Liver (tissue), 8 donors: ENCODE measurements at regions not wholly inside any gene's neighbourhood (a gene's known extent, or its start where the extent isn't known, plus 50 kb on each side); places are given as distances from the start of the nearest gene placed in this dataset.

Experiments
- DNase-seq: peaks from one replicate; pipeline ENCODE4 v3.0.0-alpha.2; 2017; ENCODE audit warnings: low spot score
- H3K27ac ChIP-seq, 2 donors: one replicate each; pipeline ENCODE4 v1.7.0; 2013; ENCODE audit warnings: inconsistent platforms in 2 of 2, low read length in 2 of 2, control low read depth in 1 of 2, low read depth in 1 of 2, mild to moderate bottlenecking in 1 of 2
- H3K27me3 ChIP-seq, 4 donors: one replicate each; pipeline versions ENCODE4 v1.6.1 to v1.7.0; 2013; ENCODE audit warnings: low read length in 3 of 4, inconsistent platforms in 1 of 4, mild to moderate bottlenecking in 1 of 4, moderate library complexity in 1 of 4; ENCODE audit not compliant: control insufficient read depth in 4 of 4, insufficient read depth in 4 of 4
- H3K36me3 ChIP-seq, 4 donors: one replicate each; pipeline versions ENCODE4 v1.6.1 to v1.7.0; 2013; ENCODE audit warnings: low read length in 3 of 4, mild to moderate bottlenecking in 3 of 4, low read depth in 1 of 4, moderate library complexity in 1 of 4; ENCODE audit not compliant: control insufficient read depth in 4 of 4, insufficient read depth in 3 of 4
- H3K4me1 ChIP-seq, 4 donors: one replicate each; pipeline versions ENCODE4 v1.6.1 to v1.7.0; 2013; ENCODE audit warnings: low read length in 3 of 4, mild to moderate bottlenecking in 3 of 4, moderate library complexity in 1 of 4; ENCODE audit not compliant: control insufficient read depth in 4 of 4, insufficient read depth in 4 of 4
- H3K4me3 ChIP-seq, 3 donors: one replicate each; pipeline versions ENCODE4 v1.6.1 to v1.7.0; 2013; ENCODE audit warnings: low read length in 3 of 3, control low read depth in 1 of 3, low read depth in 1 of 3, mild to moderate bottlenecking in 1 of 3
- H3K9ac ChIP-seq, 2 donors: one replicate each; pipeline ENCODE4 v1.7.0; 2013; ENCODE audit warnings: low read length in 2 of 2, mild to moderate bottlenecking in 2 of 2, moderate library complexity in 2 of 2, control low read depth in 1 of 2, low read depth in 1 of 2
- H3K9me3 ChIP-seq, 4 donors: one replicate each; pipeline versions ENCODE4 v1.6.1 to v1.7.0; 2013; ENCODE audit warnings: low read length in 3 of 4; ENCODE audit not compliant: control insufficient read depth in 4 of 4
- ATF3 ChIP-seq: IDR thresholded peaks from 2 replicates; pipeline ENCODE4 v1.6.1; 2016; ENCODE audit warnings: antibody characterized with exemption
- CTCF ChIP-seq: fragments of 150-350 bp; IDR thresholded peaks from 2 replicates; pipeline ENCODE4 v1.5.1; 2017; ENCODE audit warnings: improper control_type of control experiment, low read depth, low read length; ENCODE audit not compliant: missing input control
- EGR1 ChIP-seq, 2 donors: IDR thresholded peaks; 2 replicates each; pipeline ENCODE4 v1.6.1; 2016 to 2018; ENCODE audit warnings: antibody characterized with exemption in 2 of 2, low read depth in 2 of 2
- FOXA1 ChIP-seq: IDR thresholded peaks from 2 replicates; pipeline ENCODE4 v1.6.1; 2016; ENCODE audit warnings: antibody characterized with exemption
- FOXA2 ChIP-seq: IDR thresholded peaks from 2 replicates; pipeline ENCODE4 v1.6.1; 2016; ENCODE audit warnings: antibody characterized with exemption
- GABPA ChIP-seq, 2 donors: IDR thresholded peaks in 1 of 2; conservative IDR thresholded peaks in 1 of 2; 2 replicates each; pipeline ENCODE4 v1.6.1; 2016; ENCODE audit warnings: antibody characterized with exemption in 2 of 2, mild to moderate bottlenecking in 1 of 2, moderate library complexity in 1 of 2
- HNF4A ChIP-seq, 2 donors: conservative IDR thresholded peaks; 2 replicates each; pipeline ENCODE4 v1.6.1; 2016; ENCODE audit warnings: antibody characterized with exemption in 2 of 2, mild to moderate bottlenecking in 2 of 2
- HNF4G ChIP-seq: IDR thresholded peaks from 2 replicates; pipeline ENCODE4 v1.6.1; 2016; ENCODE audit warnings: antibody characterized with exemption
- JUND ChIP-seq, 2 donors: IDR thresholded peaks; 2 replicates each; pipeline ENCODE4 v1.6.1; 2016; ENCODE audit warnings: antibody characterized with exemption in 2 of 2
- MAX ChIP-seq: IDR thresholded peaks from 2 replicates; pipeline ENCODE4 v1.6.1; 2016; ENCODE audit warnings: antibody characterized with exemption
- NR2F2 ChIP-seq: IDR thresholded peaks from 2 replicates; pipeline ENCODE4 v1.6.1; 2016; ENCODE audit warnings: antibody characterized with exemption
- RAD21 ChIP-seq, 2 donors: IDR thresholded peaks; 2 replicates each; pipeline ENCODE4 v1.6.1; 2016; ENCODE audit warnings: antibody characterized with exemption in 2 of 2, mild to moderate bottlenecking in 2 of 2
- REST ChIP-seq: IDR thresholded peaks from 2 replicates; pipeline ENCODE4 v1.6.1; 2016; ENCODE audit warnings: antibody characterized with exemption, mild to moderate bottlenecking
- RXRA ChIP-seq, 2 donors: IDR thresholded peaks; 2 replicates each; pipeline ENCODE4 v1.6.1; 2017 to 2018; ENCODE audit warnings: antibody characterized with exemption in 2 of 2, mild to moderate bottlenecking in 1 of 2
- SP1 ChIP-seq: IDR thresholded peaks from 2 replicates; pipeline ENCODE4 v1.6.1; 2018; ENCODE audit warnings: antibody characterized with exemption, mild to moderate bottlenecking
- TAF1 ChIP-seq: conservative IDR thresholded peaks from 2 replicates; pipeline ENCODE4 v1.6.1; 2016; ENCODE audit warnings: antibody characterized with exemption, mild to moderate bottlenecking
- YY1 ChIP-seq: IDR thresholded peaks from 2 replicates; pipeline ENCODE4 v1.6.1; 2016; ENCODE audit warnings: antibody characterized with exemption, mild to moderate bottlenecking
- ZBTB33 ChIP-seq: IDR thresholded peaks from 2 replicates; pipeline ENCODE4 v1.6.1; 2016; ENCODE audit warnings: antibody characterized with exemption
- WGBS: extraction: QIAGEN DNeasy Blood & Tissue Kit; methylation state at CpG from one replicate; pipeline ENCODE4 v1.1.7; 2013; 5-methylcytosine and 5-hydroxymethylcytosine counted together
- donor health status: healthy.
- donor health status: healthy.
- donor health status: healthy.
- donor health status: healthy.
- donor health status: healthy.

DNA sequence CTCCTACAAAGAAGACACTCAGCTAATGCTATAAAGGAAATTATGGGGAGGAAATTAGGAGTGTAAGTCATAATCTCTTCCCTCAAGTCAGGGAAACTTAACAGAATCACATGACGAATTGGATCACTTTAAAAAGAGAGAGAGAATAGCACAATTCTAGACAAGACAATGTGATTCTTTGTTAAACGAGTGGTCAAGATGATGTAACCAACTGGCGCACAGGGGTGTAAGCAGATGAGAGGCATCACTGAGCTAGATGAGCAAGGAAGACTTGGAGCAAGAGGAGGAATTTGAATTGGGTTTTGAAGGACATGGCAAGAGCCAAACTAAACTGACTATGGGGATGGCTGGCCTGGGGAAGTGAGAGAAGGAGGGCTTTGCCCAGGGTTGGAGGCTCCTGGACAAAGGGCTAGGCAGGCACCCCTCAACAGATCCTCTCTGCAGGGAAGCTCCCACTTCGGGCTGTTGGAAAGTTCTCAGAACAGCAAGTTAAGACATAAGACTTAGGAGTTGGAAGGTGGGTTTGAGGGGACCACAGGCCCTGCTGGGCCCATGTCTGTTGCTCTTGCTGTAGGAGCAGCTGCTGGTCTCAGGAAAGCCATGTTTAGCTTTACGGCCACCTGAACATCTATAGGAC, 123.9 kb upstream of the GRIK3 start:
- Histone ChIP-seq H3K27ac (no peak overlapping the region), H3K4me3 (no peak overlapping the region), H3K9me3 (peaks cover 0 to 3% (median under 1%) of the 10 kb centered on the region in 4 donors), H3K4me1 (no peaks in the 10 kb centered on the region), H3K27me3 (peaks cover 0 to 9% (median 0%) of the 10 kb centered on the region in 4 donors), H3K9ac (no peak overlapping the region), H3K36me3 (no peaks in the 10 kb centered on the region)
- TF ChIP-seq ZBTB33 = no peak
- no peak for TF ChIP-seq FOXA2
- TF ChIP-seq EGR1 (IDR thresholded peaks at IDR 0.05; ENCODE audit: low read depth in 2 of 2) = no peak
- TF ChIP-seq YY1 = no peak
- TF ChIP-seq MAX = no peak
- no peak for TF ChIP-seq FOXA1
- TF ChIP-seq RAD21 (IDR thresholded peaks at IDR 0.05) = no peak
- no peak for TF ChIP-seq ATF3
- no peak for TF ChIP-seq JUND (IDR thresholded peaks at IDR 0.05)
- no peak for TF ChIP-seq TAF1
- TF ChIP-seq CTCF = no peak
- no peak for TF ChIP-seq HNF4G
- TF ChIP-seq GABPA (IDR thresholded peaks at IDR 0.05 in 1 of 2, conservative IDR thresholded peaks at IDR 0.05 in 1 of 2) = no peak
- TF ChIP-seq REST = no peak
- TF ChIP-seq RXRA (IDR thresholded peaks at IDR 0.05) = no peak
- no peak for TF ChIP-seq HNF4A (conservative IDR thresholded peaks at IDR 0.05)
- no peak for TF ChIP-seq NR2F2
- TF ChIP-seq SP1 = no peak
- DNase-seq = peak; percentile 10
- WGBS = 62% methylated on average over 5 of the region's 5 CpGs
